B cell (primary cell): ENCODE measurements at regions not wholly inside any gene's neighbourhood (a gene's known extent, or its start where the extent isn't known, plus 50 kb on each side); places are given as distances from the start of the nearest gene placed in this dataset.

Experiments
- ATAC-seq: fragments of 200-7000 bp; cut with Tn5 transposase; one replicate; pipeline ENCODE4 v1.10.0; 2021; ENCODE audit warnings: low read depth, mild to moderate bottlenecking, moderate number of reproducible peaks, moderate library complexity
- CTCF ChIA-PET: fragments of 350-600 bp; sonication (Branson Sonifier 250); formaldehyde crosslinking; loops from one replicate; lab custom pipeline; 2021; ENCODE audit warnings: antibody characterized with exemption, inconsistent platforms; lab: Charles Lee
- POLR2A ChIA-PET: fragments of 350-600 bp; sonication (Branson Sonifier 250); formaldehyde crosslinking; loops from one replicate; lab custom pipeline; 2021; ENCODE audit warnings: antibody characterized with exemption; lab: Charles Lee
- DNase-seq: peaks from one replicate; pipeline ENCODE4 v3.0.0; 2013
- H2AFZ ChIP-seq: 2 replicates; pipeline ENCODE4 v1.6.1; 2012; ENCODE audit warnings: mild to moderate bottlenecking, low read depth, low read length; ENCODE audit not compliant: insufficient read depth, poor library complexity, severe bottlenecking
- H3K27ac ChIP-seq, 2 donors: 1 replicate in 1 of 2; 2 replicates in 1 of 2; pipeline ENCODE4 v1.5.1; 2012 to 2013; ENCODE audit warnings: low read length in 2 of 2, mild to moderate bottlenecking in 2 of 2, moderate library complexity in 1 of 2
- H3K27me3 ChIP-seq, 4 experiments: fragments of 200-600 bp in 1 of 4; sonication (generic) in 1 of 4; replicated peaks in 1 of 4; 1 replicate in 2 of 4; 2 replicates in 2 of 4; pipeline versions ENCODE4 v1.6.1 to v1.7.0; 2013 to 2016; ENCODE audit warnings: low read length in 3 of 4, mild to moderate bottlenecking in 2 of 4, mixed read lengths in 1 of 4, moderate library complexity in 1 of 4; ENCODE audit not compliant: insufficient read depth in 4 of 4, control insufficient read depth in 3 of 4; ENCODE audit errors: control extremely low read depth in 1 of 4
- H3K36me3 ChIP-seq, 2 experiments: replicated peaks in 1 of 2; 1 replicate in 1 of 2; 2 replicates in 1 of 2; pipeline versions ENCODE4 v1.6.1 to v1.7.1; 2013; ENCODE audit warnings: low read length in 1 of 2; ENCODE audit not compliant: insufficient read depth in 2 of 2, control insufficient read depth in 1 of 2; ENCODE audit errors: control extremely low read depth in 1 of 2, extremely low read depth in 1 of 2
- H3K4me1 ChIP-seq, 2 donors: fragments of 200-600 bp in 1 of 2; sonication (generic) in 1 of 2; 1 replicate in 1 of 2; 2 replicates in 1 of 2; pipeline versions ENCODE4 v1.5.1 to v1.6.1; 2013 to 2017; ENCODE audit warnings: low read length in 2 of 2; ENCODE audit not compliant: control insufficient read depth in 2 of 2, insufficient read depth in 2 of 2
- H3K4me2 ChIP-seq: replicated peaks from 2 replicates; pipeline ENCODE3; 2012; ENCODE audit warnings: mild to moderate bottlenecking, low read depth, low read length; ENCODE audit not compliant: poor library complexity, severe bottlenecking
- H3K4me3 ChIP-seq, 5 experiments: fragments of 200-600 bp in 1 of 5; sonication (generic) in 1 of 5; 1 replicate in 3 of 5; 2 replicates in 2 of 5; pipeline versions ENCODE4 v1.5.1 to v1.7.0; 2011 to 2016; ENCODE audit warnings: low read length in 4 of 5, mild to moderate bottlenecking in 4 of 5, low read depth in 2 of 5, control low read depth in 1 of 5, moderate library complexity in 1 of 5; ENCODE audit not compliant: insufficient read depth in 1 of 5; ENCODE audit errors: control extremely low read depth in 1 of 5, extremely low read depth in 1 of 5
- H3K79me2 ChIP-seq: fragments of 200-600 bp; sonication (generic); one replicate; pipeline ENCODE4 v1.6.0; 2016; ENCODE audit warnings: low read length; ENCODE audit not compliant: control insufficient read depth, insufficient read depth
- H3K9ac ChIP-seq: fragments of 200-600 bp; sonication (generic); 2 replicates; pipeline ENCODE4 v1.6.1; 2017; ENCODE audit warnings: mild to moderate bottlenecking, low read length, moderate library complexity
- H3K9me3 ChIP-seq, 3 donors: one replicate each; pipeline versions ENCODE4 v1.6.1 to v1.7.1; 2013; ENCODE audit warnings: low read length in 2 of 3; ENCODE audit not compliant: control insufficient read depth in 2 of 3, insufficient read depth in 1 of 3; ENCODE audit errors: control extremely low read depth in 1 of 3
- H4K20me1 ChIP-seq: 2 replicates; pipeline ENCODE4 v1.6.0; 2012; ENCODE audit warnings: mild to moderate bottlenecking, low read length; ENCODE audit not compliant: insufficient read depth, control insufficient read depth, poor library complexity, severe bottlenecking
- H3K27ac Mint-ChIP-seq: one replicate; pipeline ENCODE4 v1.8.0; 2021; ENCODE audit warnings: mixed read lengths
- H3K27me3 Mint-ChIP-seq: one replicate; pipeline ENCODE4 v1.8.0; 2021; ENCODE audit warnings: mixed read lengths
- H3K4me1 Mint-ChIP-seq: one replicate; pipeline ENCODE4 v1.8.0; 2021; ENCODE audit warnings: mixed read lengths
- H3K4me3 Mint-ChIP-seq: one replicate; pipeline ENCODE4 v1.8.0; 2021; ENCODE audit warnings: mixed read lengths
- H3K9me3 Mint-ChIP-seq: one replicate; pipeline ENCODE4 v1.8.0; 2022; ENCODE audit warnings: mixed read lengths; ENCODE audit not compliant: insufficient read depth
- CTCF ChIP-seq: fragments of 200-600 bp; IDR thresholded peaks from one replicate; pipeline ENCODE4 v1.8.0; 2022; ENCODE audit warnings: antibody characterized with exemption, mild to moderate bottlenecking
- EZH2 ChIP-seq: IDR thresholded peaks from 2 replicates; pipeline ENCODE4 v1.6.1; 2012; ENCODE audit warnings: borderline replicate concordance, low read depth, mild to moderate bottlenecking, moderate library complexity, low read length; ENCODE audit not compliant: insufficient read depth, poor library complexity, severe bottlenecking
- WGBS: methylation state at CpG from one replicate; pipeline ENCODE4 v1.1.5; 2013; ENCODE audit warnings: missing lambda C conversion rate; ENCODE audit not compliant: insufficient coverage; 5-methylcytosine and 5-hydroxymethylcytosine counted together
- intact Hi-C: fragments of 100-400 bp; cut with micrococcal nuclease; formaldehyde crosslinking; loops from one replicate; pipeline ENCODE4 v1.10.0; 2022

DNA sequence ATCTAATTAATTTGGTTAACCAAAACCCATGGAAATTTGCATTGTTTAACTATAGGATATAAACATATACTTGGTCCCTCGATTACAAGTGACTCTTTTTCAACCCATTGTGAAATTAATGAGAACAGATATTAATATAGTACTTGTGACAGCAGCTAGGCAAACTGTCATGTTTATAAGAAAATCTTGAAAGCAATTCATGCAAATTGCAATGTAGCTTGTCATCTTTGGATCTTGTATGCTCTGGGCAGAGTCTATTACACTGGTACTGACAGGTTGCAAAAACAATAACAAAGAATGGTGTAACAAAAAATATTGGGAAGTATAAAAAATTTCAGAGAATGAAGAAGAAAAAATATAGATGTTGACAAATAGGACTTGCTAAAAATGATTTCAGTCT, 941.0 kb downstream of the DNAH5 start:
- intact Hi-C loops = no loop called here
- Mint-ChIP-seq H3K4me1 (no peaks in the 10 kb centered on the region), H3K27ac (no peak overlapping the region), H3K9me3 (no peaks in the 10 kb centered on the region), H3K27me3 (no peaks in the 10 kb centered on the region), H3K4me3 (no peak overlapping the region)
- Histone ChIP-seq H4K20me1 (no peaks in the 10 kb centered on the region), H3K36me3 (no peaks in the 10 kb centered on the region), H3K4me3 (no peak overlapping the region), H3K27ac (no peak overlapping the region), H3K79me2 (no peaks in the 10 kb centered on the region), H3K27me3 (no peaks in the 10 kb centered on the region), H3K4me2 (no peak overlapping the region), H2AFZ (no peak overlapping the region), H3K4me1 (no peaks in the 10 kb centered on the region), H3K9ac (no peak overlapping the region), H3K9me3 (peaks cover 0 to 3% (median 0%) of the 10 kb centered on the region in 3 donors)
- TF ChIP-seq CTCF = no peak
- TF ChIP-seq EZH2 = no peak
- POLR2A ChIA-PET = no interaction called here
- CTCF ChIA-PET = no interaction called here
- WGBS = no CpG with 5 or more reads among the region's 1 CpG
- DNase-seq = no peak
- ATAC-seq = no peak

GRCh38 chr5:12999667-13000066, 944.8 kb downstream of the DNAH5 start:
- ATAC-seq (no peak), DNase-seq (no peak)
- Mint-ChIP-seq H3K27me3 (no peaks in the 10 kb centered on the region), H3K9me3 (no peaks in the 10 kb centered on the region), H3K27ac (no peak overlapping the region), H3K4me3 (no peak overlapping the region), H3K4me1 (no peaks in the 10 kb centered on the region)
- H3K36me3 ChIP-seq = no peaks in the 10 kb centered on the region
- CTCF ChIA-PET = no interaction called here
- TF ChIP-seq CTCF = no peak
- H3K9ac ChIP-seq = no peak overlapping the region
- H3K79me2 ChIP-seq = no peaks in the 10 kb centered on the region
- H4K20me1 ChIP-seq = no peaks in the 10 kb centered on the region
- H3K27me3 ChIP-seq = no peaks in the 10 kb centered on the region
- H3K9me3 ChIP-seq = peaks cover 0 to 3% (median 0%) of the 10 kb centered on the region in 3 donors
- intact Hi-C loops = no loop called here
- H3K4me1 ChIP-seq = no peaks in the 10 kb centered on the region
- H3K4me2 ChIP-seq = no peak overlapping the region
- no peak overlapping the region for H3K27ac ChIP-seq
- POLR2A ChIA-PET = no interaction called here
- WGBS = 97% methylated on average over 5 of the region's 5 CpGs
- no peak overlapping the region for H3K4me3 ChIP-seq
- no peak overlapping the region for H2AFZ ChIP-seq
